ENCODE measurements at regions not wholly inside any gene's neighbourhood (a gene's known extent, or its start where the extent isn't known, plus 50 kb on each side); places are given as distances from the start of the nearest gene placed in this dataset.

DNA sequence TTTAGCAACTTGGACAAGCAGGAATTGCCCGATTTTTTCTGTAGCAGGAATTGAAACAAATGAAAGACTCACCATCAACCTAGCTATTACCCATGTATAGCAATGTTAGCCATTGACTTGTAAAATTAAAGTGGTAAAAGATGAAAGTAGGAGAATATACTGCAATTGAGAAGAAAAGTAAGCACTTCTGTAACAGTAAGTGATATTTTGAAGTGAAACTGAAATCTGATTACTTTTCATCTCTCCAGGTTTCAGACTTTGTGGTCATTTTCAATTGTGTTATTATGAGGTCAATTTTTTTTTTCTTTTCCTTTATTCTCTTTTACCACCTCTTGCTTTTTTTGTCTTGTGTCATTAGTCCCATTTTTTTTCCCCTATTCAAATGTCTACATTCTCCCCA lies 1078.2 kb downstream of the ZPLD1 start:
- TF ChIP-seq CTCF (IDR thresholded peaks at IDR 0.05) (no peak), POLR2A (IDR thresholded peaks at IDR 0.05) (no peak)
